CD4-positive, alpha-beta T cell treated with Interleukin-4 for 4 hours (primary cell): ENCODE measurements at regions not wholly inside any gene's neighbourhood (a gene's known extent, or its start where the extent isn't known, plus 50 kb on each side); places are given as distances from the start of the nearest gene placed in this dataset.
A peak's percentile ranks its signal among the peaks of the same experiment; 100 is the strongest.

ENCODE experiments used
- DNase-seq: peaks from one replicate; pipeline ENCODE4 v3.0.0-alpha.2; 2020

DNA sequence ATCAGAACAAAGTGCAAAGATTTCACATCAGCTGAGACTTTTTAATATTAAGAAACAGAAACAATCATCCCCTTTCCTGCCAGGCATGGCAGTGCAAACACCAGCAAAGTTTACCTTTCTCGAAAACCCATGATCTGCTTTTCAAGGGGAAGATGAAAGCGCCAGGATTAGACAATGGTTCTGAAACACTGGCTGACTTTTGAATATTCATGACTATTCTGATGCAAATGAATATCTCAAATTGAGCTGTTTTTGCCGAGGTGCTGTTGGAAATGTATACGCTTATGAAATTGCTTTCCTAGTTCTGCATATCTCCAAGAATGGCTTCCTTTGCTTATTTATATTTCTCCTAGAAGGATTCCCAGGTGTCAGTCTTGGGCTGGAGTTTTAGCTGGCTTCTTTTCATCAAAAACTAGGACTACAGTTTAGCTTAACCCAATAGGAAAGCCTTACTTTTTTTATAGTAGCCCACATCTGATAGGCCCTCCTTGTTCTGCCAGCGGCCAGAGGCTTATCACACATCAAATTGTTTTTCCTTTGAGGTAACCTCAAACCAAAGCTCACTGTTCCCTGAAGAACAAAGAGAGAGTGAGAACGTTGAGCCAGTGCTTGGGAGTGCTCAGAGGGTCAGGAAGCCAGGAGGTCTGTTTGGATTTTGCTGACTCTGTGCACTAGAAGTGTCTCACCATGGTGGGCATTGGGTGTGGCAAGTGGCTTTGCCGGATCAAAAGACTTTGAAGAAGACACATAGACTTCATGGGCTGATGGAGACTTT is 74.0 kb upstream of the PLCL2 start:
- DNase-seq: no peak

DNA sequence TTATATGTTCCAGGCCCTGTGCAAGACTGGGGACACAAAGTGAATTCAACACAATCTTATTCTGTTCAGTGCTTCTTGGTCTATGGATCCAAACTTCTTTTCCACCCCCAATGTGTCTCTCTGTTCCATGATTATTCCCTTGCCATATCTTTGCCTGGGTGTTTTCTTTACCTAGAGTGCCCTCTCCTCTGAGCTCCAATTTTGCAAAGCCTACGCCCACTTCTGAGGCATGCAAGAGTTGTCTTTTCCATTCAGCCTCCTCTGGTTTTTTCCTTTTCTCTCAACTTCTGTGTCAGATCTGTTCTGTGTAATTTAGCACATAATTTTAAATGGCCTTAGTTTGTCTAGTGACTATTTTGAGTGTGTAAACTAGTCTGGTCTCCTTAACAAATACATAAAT is 72.8 kb upstream of the PLCL2 start:
- DNase-seq: no peak

DNA sequence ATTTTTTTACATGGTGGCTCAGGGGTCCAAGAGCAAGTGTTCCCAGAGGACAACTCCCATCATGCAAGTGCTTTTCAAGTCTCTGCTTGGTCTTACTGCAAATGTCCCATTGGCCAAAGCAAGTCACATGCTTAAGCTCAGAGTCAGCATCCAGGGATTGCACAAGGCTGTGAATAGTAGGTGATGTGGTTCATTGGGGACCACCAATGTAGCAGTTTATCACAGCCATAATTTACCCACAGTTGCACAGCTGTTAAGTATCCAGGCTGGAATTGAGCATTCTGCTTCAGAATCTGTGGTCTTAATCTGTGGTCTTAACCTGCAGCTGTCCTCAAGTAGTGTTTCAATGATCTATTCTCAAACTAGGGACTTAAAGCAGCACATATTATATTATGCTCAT is 71.4 kb upstream of the PLCL2 start:
- DNase-seq: no peak

DNA sequence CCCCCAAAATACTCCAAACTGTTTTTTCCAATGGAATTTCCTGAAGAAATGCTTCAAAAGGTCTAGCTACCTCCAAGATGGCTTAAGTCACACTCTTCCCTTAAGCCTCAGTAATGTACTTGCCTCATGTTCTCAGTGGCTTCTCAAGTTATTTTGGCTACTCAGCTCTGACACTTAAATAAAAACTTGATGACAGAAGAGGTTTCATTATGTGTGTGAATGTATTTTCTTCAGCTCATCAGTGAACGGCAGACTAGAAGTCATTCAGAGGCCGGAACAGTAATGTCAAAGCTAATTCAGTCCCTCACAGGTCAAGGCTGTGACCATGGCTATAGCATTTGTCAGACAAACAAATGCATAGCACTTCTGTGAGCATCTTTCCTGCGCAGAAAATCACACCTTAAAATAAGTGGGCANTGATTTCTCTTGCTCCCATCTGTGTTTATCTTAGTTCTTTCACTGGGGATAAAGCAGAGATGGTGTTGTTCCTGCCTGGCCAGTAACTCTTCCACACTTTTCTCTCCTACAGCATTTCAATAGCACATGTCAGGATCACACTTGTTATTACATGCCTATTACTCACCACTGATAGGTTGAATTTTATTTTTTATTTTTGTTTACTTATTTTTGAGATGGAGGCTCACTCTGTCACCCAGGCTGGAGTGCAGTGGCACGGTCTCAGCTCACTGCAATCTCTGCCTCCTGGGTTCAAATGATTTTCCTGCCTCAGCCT is 68.5 kb upstream of the PLCL2 start:
- no peak for DNase-seq

DNA sequence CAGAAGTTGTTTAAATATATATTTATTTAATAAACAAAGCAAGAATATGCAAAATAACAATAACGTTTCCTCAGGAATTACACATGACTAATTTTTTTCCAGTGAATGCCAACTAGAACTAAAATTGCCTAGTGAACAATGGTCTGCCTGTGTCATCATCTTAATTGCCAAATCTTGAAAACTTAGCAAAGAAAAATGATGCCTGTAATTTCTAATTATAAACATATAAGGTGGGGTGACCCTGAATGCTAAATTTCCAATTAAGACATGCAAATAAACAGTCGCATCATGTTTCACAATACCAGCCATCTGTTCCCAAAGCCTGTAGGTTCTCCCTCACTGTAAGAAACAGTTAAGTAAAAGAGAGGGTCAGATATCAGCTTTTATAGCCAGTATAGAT is 67.6 kb upstream of the PLCL2 start:
- DNase-seq: no peak

DNA sequence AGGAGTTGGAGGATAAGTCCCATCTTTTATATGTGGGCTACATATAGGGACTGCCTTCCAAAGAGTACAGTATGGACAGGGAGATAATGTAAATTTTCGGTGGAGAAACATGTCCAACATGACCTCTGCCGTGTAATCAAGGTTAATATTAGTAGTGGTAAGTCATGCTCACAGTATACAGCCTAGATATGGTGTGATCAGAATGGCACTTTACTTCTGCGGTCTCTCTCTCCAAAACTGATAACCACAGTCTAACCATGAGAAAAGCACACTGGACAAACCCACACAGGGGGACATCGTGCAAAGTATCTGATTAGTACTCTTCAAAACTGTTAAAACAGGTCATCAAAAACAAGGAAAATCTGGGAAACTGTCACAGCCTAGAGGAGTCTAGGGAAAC is 66.6 kb upstream of the PLCL2 start:
- DNase-seq: no peak

DNA sequence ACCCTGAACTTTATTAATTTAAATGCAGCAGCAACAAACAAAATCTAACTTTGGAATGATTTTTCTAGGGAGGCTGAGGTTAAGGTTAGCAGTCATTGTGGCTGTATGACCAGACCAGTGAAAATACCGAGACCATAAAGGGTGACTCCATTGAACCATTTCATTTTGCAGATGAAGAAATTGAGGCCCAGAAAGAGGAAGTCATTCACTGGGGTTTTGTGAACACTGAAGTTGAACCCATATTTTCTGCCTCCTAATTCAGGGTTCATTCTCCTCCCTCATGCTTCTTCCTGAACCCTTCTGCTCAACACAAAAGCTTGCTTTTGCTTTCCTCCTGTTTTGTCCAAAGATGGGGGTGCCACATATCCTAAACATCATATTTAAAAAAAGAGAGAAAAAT is 65.8 kb upstream of the PLCL2 start:
- DNase-seq: no peak

DNA sequence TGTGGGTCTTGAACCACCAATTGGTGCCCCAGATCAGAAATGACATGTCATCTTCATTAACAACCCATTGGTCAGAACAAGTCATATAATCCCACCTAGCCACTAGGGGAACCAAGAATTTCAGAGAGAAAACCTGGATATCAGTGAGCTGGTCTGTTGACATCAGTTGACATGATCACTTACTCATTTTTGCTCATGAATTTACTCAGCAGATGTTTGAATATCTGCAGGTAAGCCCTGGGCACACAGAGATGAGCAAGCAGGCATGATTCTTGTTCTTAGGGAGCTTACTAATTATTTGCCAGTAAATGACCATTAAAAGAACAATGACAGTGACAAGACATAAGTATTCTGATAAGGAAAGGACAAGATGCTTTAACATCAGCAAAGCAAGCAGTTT is 64.3 kb upstream of the PLCL2 start:
- no peak for DNase-seq

DNA sequence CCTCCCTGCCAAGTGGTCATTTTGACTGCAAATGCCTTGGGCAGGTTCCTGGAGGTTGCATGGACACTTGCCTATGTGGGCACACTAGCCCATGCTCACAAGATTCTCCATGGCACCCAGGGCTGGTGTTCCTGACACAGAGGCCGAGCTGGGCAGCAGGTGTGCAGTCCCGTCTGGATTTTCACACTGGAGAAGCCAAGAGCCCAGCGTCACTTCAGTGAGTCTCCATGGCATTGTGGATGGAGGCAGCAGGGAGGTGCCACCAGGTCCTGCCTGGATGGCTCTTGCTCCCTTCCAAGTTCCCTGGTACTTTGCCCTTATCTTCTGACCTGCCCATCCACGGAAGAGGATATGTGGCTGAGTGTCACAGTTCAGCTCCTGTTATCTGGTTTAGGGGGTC is 63.7 kb upstream of the PLCL2 start:
- DNase-seq: no peak

DNA sequence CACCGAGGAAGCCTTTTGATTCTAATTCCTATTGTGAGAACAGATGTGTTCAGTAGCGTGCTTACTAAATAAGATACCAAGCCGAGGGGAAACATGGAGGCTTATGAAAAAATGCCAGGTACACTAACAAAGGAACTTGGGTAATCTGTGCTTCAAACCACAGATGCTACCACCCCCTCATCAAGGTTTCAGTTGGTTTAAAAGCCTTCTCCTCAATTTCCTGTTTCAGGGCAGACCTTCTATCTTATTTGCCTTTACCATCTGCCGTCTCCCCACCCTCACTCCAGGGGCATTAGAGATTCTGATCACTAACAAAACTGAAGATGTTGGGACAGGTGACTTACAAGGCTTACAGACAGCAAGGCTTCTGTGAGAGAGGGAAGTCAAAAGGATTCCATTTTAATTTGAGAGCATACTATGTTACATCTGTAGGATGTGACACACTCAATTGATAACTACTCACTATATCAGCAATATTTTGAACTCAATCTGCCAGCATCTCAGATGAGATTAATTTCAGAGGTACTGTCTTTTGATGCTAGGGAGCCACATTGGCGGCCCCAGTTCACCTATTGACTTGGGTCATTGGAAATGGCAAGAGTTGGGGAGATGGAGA is 60.6 kb upstream of the PLCL2 start:
- peak; percentile 43 for DNase-seq

DNA sequence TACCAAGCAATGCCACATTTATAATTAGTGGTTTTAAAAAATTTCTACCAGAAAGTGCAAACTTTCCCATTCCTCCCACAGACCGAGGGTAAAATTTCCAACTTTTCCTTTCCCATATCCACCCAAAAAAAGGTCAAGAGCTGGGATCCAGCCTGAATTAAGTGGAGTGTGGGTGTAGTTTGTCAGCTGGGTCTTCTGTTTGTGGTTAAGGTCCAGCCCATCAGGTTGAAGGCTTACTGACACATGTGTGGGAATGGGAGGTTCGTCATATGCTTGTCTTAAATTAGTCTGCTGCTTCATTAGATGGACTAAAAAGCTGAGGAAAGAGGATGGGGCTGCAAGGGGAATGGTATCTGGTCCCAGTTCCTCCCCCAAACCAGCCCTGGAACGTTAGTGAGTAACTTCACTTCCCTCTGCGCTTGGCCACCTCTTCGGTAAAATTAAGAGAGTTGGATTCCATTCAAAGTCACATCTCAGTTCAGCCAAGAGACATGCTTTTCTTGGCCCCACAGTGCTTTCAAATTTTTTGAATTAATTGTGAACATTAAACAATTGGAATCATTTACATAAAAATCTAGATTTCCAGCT is 59.0 kb upstream of the PLCL2 start:
- no peak for DNase-seq

DNA sequence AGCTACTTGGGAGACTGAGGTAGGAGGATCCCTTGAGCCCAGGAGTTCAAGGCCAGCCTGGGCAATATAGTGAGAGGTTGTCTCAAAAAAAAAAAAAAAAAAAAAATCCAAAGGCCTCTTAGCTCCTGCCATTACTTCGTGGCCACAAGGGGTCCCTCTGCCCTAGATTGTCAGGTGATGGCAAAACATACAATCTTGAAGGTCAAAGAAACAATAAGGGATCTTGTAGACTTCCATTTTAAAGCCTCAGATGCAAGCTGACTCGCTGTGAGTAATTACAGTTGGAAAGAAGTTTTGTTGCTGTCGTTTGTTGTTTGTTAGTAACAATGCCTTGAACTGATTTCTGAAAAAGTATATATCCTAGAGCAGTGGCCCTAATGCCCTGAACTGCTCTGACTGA is 55.9 kb upstream of the PLCL2 start:
- DNase-seq: peak; percentile 81

DNA sequence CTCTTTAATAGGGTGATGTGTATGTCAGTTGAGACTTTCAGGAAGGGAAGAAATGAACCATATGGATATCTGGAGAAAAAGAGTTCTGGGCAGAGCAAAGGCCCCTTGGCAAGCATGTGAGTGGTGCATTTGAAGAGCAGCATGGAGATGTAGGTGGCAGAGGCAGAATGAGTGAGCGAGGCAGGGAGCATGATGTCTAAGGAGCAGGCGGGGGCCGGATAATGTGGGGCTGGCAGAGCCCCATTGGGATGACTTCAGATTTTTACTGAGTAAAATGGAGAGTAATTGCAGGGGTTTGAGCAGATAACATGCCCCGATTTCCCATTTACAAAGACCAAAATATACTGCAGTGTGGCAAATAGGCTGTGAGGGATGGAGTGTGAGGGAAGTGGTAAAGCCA is 52.9 kb upstream of the PLCL2 start:
- DNase-seq: no peak

DNA sequence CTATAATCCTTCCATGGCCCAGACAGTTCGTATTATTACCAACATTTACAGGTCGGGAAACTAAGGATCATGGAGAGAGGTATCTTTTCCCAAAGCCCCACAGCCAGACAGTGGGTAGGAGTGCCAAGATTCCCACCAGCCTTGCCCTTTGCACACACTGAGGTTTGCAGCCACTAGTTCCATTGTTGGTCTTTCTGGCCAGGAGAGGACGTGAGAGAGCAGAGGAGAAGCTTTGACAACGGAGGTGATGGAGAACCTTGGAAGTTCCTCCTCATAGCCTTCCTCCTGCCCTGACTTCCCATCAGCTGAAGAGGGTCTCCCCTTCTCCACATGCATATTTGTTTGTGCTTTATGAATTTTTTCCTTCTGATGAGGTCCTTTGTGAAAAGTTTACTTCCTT is 50.5 kb upstream of the PLCL2 start:
- DNase-seq: no peak

DNA sequence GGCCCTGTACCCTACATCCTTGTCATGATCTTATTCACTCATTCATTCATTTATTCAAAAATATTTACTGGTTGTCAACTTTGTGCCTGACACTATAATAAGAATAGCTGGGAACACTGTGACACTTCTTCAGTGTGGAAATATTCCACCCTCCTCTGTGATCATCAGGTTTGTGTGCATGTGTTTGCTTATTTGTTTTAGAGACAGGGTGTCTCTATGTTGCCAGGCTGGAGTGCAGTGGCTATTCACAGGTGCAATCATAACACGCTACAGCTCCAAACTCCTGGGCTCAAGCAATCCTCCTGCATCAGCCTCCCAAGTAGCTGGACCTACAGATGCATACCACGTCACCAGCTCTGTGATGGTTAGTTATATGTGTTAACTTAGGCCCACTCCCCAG is 50.0 kb upstream of the PLCL2 start:
- DNase-seq: no peak
